IMR-90 (cell line): ENCODE measurements at regions not wholly inside any gene's neighbourhood (a gene's known extent, or its start where the extent isn't known, plus 50 kb on each side); places are given as distances from the start of the nearest gene placed in this dataset.

ENCODE experiments used
- ATAC-seq: fragments of 200-7000 bp; cut with Tn5 transposase; 2 replicates; pipeline ENCODE4 v1.9.1; 2020; ENCODE audit warnings: low read depth, mild to moderate bottlenecking, moderate library complexity
- BruUV-seq: library from RNA; stranded (reverse); fragments of 400-500 nt; replicated peaks from 2 replicates; lab custom pipeline; 2021; lab: Mats Ljungman, UMichigan
- CTCF ChIA-PET: fragments of 300-600 bp; formaldehyde crosslinking; extraction: SDS; loops from one replicate; lab custom pipeline; 2021; ENCODE audit warnings: antibody characterized with exemption; lab: Yijun Ruan, JAX
- POLR2A ChIA-PET: fragments of 300-600 bp; sonication (Branson Sonifier 250); formaldehyde crosslinking; loops from one replicate; lab custom pipeline; 2022; ENCODE audit warnings: antibody characterized with exemption; ENCODE audit not compliant: unreplicated experiment; lab: Charles Lee
- DNase-seq: peaks from one replicate; pipeline ENCODE4 v3.0.0; 2013
- H2AFZ ChIP-seq: replicated peaks from 2 replicates; pipeline ENCODE3; 2013; ENCODE audit warnings: low read length, mild to moderate bottlenecking; ENCODE audit not compliant: poor library complexity
- H2AK5ac ChIP-seq: 2 replicates; pipeline ENCODE4 v1.6.1; 2013; ENCODE audit warnings: low read depth, low read length, inconsistent platforms
- H2AK9ac ChIP-seq: replicated peaks from 2 replicates; pipeline ENCODE3; 2013; ENCODE audit warnings: mild to moderate bottlenecking, low read depth, low read length, moderate library complexity; ENCODE audit not compliant: poor library complexity
- H2BK120ac ChIP-seq: 2 replicates; pipeline ENCODE4 v1.6.1; 2013; ENCODE audit warnings: low read depth, low read length, inconsistent platforms
- H2BK15ac ChIP-seq: 3 replicates; pipeline ENCODE4 v1.6.1; 2013; ENCODE audit warnings: low read depth, low read length, inconsistent platforms
- H2BK20ac ChIP-seq: 2 replicates; pipeline ENCODE4 v1.6.1; 2013; ENCODE audit warnings: low read depth, mild to moderate bottlenecking, inconsistent platforms, low read length, moderate library complexity
- H2BK5ac ChIP-seq: 2 replicates; pipeline ENCODE4 v1.6.1; 2013; ENCODE audit warnings: mild to moderate bottlenecking, low read depth, low read length, inconsistent platforms; ENCODE audit not compliant: poor library complexity, severe bottlenecking
- H3K14ac ChIP-seq: replicated peaks from 2 replicates; pipeline ENCODE4 v1.6.1; 2013; ENCODE audit warnings: low read depth, low read length, inconsistent platforms
- H3K18ac ChIP-seq: 2 replicates; pipeline ENCODE4 v1.6.1; 2013; ENCODE audit warnings: low read depth, low read length, control low read depth
- H3K23ac ChIP-seq: 2 replicates; pipeline ENCODE4 v1.6.1; 2013; ENCODE audit warnings: low read depth, low read length, inconsistent platforms
- H3K27ac ChIP-seq: 2 replicates; pipeline ENCODE4 v1.5.1; 2013; ENCODE audit warnings: mild to moderate bottlenecking, control low read depth, low read length; ENCODE audit not compliant: insufficient read depth
- H3K27me3 ChIP-seq: 2 replicates; pipeline ENCODE4 v1.6.1; 2013; ENCODE audit warnings: low read length; ENCODE audit not compliant: control insufficient read depth, insufficient read depth
- H3K36me3 ChIP-seq: 2 replicates; pipeline ENCODE4 v1.6.1; 2013; ENCODE audit warnings: low read length, mixed read lengths; ENCODE audit not compliant: control insufficient read depth, insufficient read depth
- H3K4ac ChIP-seq: 2 replicates; pipeline ENCODE4 v1.6.1; 2013; ENCODE audit warnings: low read depth, low read length, inconsistent platforms
- H3K4me1 ChIP-seq: 2 replicates; pipeline ENCODE4 v1.6.1; 2013; ENCODE audit warnings: low read length, mixed read lengths; ENCODE audit not compliant: control insufficient read depth, insufficient read depth
- H3K4me2 ChIP-seq: 2 replicates; pipeline ENCODE4 v1.6.1; 2013; ENCODE audit warnings: low read depth, mild to moderate bottlenecking, control low read depth, low read length, moderate library complexity
- H3K4me3 ChIP-seq: 2 replicates; pipeline ENCODE4 v1.5.1; 2013; ENCODE audit warnings: low read depth, mild to moderate bottlenecking, control low read depth, low read length, moderate library complexity; ENCODE audit not compliant: insufficient read depth
- H3K56ac ChIP-seq: 2 replicates; pipeline ENCODE4 v1.6.1; 2013; ENCODE audit warnings: low read length, inconsistent platforms; ENCODE audit not compliant: insufficient read depth; ENCODE audit errors: extremely low read depth
- H3K79me1 ChIP-seq, 2 experiments: 2 replicates each; pipeline ENCODE4 v1.6.1; 2013; ENCODE audit warnings: low read length in 2 of 2, inconsistent platforms in 1 of 2, low read depth in 1 of 2
- H3K9ac ChIP-seq: 2 replicates; pipeline ENCODE4 v1.6.1; 2013; ENCODE audit warnings: low read depth, low read length, control low read depth
- H3K9me1 ChIP-seq: 2 replicates; pipeline ENCODE4 v1.6.1; 2013; ENCODE audit warnings: low read length, inconsistent platforms; ENCODE audit not compliant: insufficient read depth
- H3K9me3 ChIP-seq: 2 replicates; pipeline ENCODE4 v1.6.1; 2013; ENCODE audit warnings: low read length; ENCODE audit not compliant: control insufficient read depth, insufficient read depth
- H4K20me1 ChIP-seq: 2 replicates; pipeline ENCODE4 v1.6.1; 2013; ENCODE audit warnings: low read length, inconsistent platforms; ENCODE audit not compliant: insufficient read depth
- H4K5ac ChIP-seq: 2 replicates; pipeline ENCODE4 v1.6.1; 2013; ENCODE audit warnings: mild to moderate bottlenecking, low read depth, low read length, control low read depth
- H4K8ac ChIP-seq, 2 experiments: 2 replicates each; pipeline ENCODE4 v1.6.1; 2013; ENCODE audit warnings: low read depth in 2 of 2, low read length in 2 of 2, control low read depth in 1 of 2, inconsistent platforms in 1 of 2
- H4K91ac ChIP-seq: 2 replicates; pipeline ENCODE4 v1.6.1; 2013; ENCODE audit warnings: low read depth, low read length, inconsistent platforms; ENCODE audit not compliant: insufficient read depth
- BHLHE40 ChIP-seq: fragments of 150-350 bp; IDR thresholded peaks from 2 replicates; pipeline ENCODE4 v1.6.1; 2016; ENCODE audit warnings: mild to moderate bottlenecking, low read depth, low read length
- CEBPB ChIP-seq: IDR thresholded peaks from 2 replicates; pipeline ENCODE4 v1.6.1; 2012; ENCODE audit warnings: low read depth, low read length, improper control_type of control experiment
- SMC3 ChIP-seq: fragments of 150-350 bp; IDR thresholded peaks from 2 replicates; pipeline ENCODE4 v1.6.1; 2016; ENCODE audit warnings: low read depth, mild to moderate bottlenecking, antibody characterized with exemption, low read length, moderate library complexity
- dilution Hi-C: fragments of 300-500 bp; cut with HindIII; formaldehyde crosslinking; loops from one replicate; pipeline ENCODE4 v1.14.3; 2018; ENCODE audit warnings: low sequenced_read_pairs; ENCODE audit not compliant: unreplicated experiment
- in situ Hi-C: fragments of 300-500 bp; cut with MboI; formaldehyde crosslinking; loops from 3 replicates; pipeline ENCODE4 v1.14.3; 2019; ENCODE audit warnings: low sequenced_read_pairs, inconsistent platforms, mixed read lengths
- intact Hi-C: fragments of 100-400 bp; cut with micrococcal nuclease; formaldehyde crosslinking; loops from 2 replicates; pipeline ENCODE4 v1.10.0; 2022

DNA sequence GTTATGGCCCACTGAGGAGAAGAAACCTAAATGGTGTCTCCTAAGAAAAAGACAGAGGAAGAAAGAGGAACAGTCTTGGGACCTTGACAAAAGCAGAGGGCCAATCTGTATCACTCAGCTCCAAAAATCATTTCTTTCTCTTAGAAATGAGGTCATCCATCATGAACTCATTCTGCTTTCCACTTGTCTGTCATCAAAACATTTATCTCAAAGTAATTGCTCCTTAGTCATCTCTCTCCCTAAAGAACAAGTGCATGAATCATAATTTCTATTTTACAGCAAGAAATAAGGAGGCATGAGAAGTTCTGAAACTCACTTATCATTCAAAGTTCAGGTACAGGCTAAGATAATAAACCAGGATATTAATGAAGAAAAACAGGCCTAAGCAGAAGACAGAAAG is 375.6 kb downstream of the KCNA4 start:
- ChIA-PET POLR2A (no interaction called here), CTCF (no interaction called here)
- Histone ChIP-seq H2BK15ac (no peak overlapping the region), H4K5ac (no peak overlapping the region), H3K4me3 (no peak overlapping the region), H2BK20ac (no peak overlapping the region), H3K27ac (no peak overlapping the region), H3K27me3 (no peaks in the 10 kb centered on the region), H3K36me3 (no peaks in the 10 kb centered on the region), H3K23ac (no peak overlapping the region), H2BK120ac (no peak overlapping the region), H3K79me1 (no peaks in the 10 kb centered on the region), H2AFZ (no peak overlapping the region), H3K18ac (no peak overlapping the region), H3K9me1 (no peaks in the 10 kb centered on the region), H3K56ac (no peak overlapping the region), H4K20me1 (no peaks in the 10 kb centered on the region), H3K9me3 (no peaks in the 10 kb centered on the region), H3K4ac (no peak overlapping the region), H4K91ac (no peak overlapping the region), H4K8ac (no peak overlapping the region), H2BK5ac (no peak overlapping the region), H2AK9ac (no peak overlapping the region), H3K4me1 (no peaks in the 10 kb centered on the region), H3K14ac (no peak overlapping the region), H3K4me2 (no peak overlapping the region), H2AK5ac (no peak overlapping the region), H3K9ac (no peak overlapping the region)
- in situ Hi-C loops (no loop called here), dilution Hi-C loops (no loop called here), intact Hi-C loops (no loop called here)
- TF ChIP-seq BHLHE40 (no peak), SMC3 (no peak), CEBPB (no peak)
- no TSS peak for BruUV-seq
- no peak for DNase-seq
- ATAC-seq, result no peak
